SU-DHL-6 (cell line): ENCODE measurements at regions not wholly inside any gene's neighbourhood (a gene's known extent, or its start where the extent isn't known, plus 50 kb on each side); places are given as distances from the start of the nearest gene placed in this dataset.

Experiments used
- H2AFZ ChIP-seq: fragments of 200-600 bp; sonication (generic); 2 replicates; pipeline ENCODE4 v1.6.1; 2014; ENCODE audit warnings: low read depth, mild to moderate bottlenecking, moderate library complexity, mixed read lengths, antibody characterized with exemption, low read length; ENCODE audit not compliant: severe bottlenecking
- H3F3A ChIP-seq: fragments of 200-600 bp; shearing (Covaris generic); 2 replicates; pipeline ENCODE4 v1.6.0; 2016; ENCODE audit warnings: antibody characterized with exemption, mild to moderate bottlenecking; ENCODE audit not compliant: insufficient read depth
- H3K27ac ChIP-seq: fragments of 200-600 bp; sonication (generic); 2 replicates; pipeline ENCODE4 v1.5.1; 2016; ENCODE audit warnings: low read depth, mild to moderate bottlenecking, low read length, moderate library complexity, mixed read lengths
- H3K27me3 ChIP-seq: fragments of 200-600 bp; sonication (generic), shearing (Covaris generic); 2 replicates; pipeline ENCODE4 v1.6.0; 2014; ENCODE audit warnings: mild to moderate bottlenecking, low read length
- H3K36me3 ChIP-seq: fragments of 200-600 bp; sonication (generic); 2 replicates; pipeline ENCODE4 v1.6.1; 2014; ENCODE audit warnings: mild to moderate bottlenecking, low read length, mixed read lengths
- H3K4me2 ChIP-seq: fragments of 300-600, 200-600 bp; shearing (Covaris generic), sonication (generic); 2 replicates; pipeline ENCODE4 v1.6.0; 2014; ENCODE audit warnings: low read length, low read depth, mild to moderate bottlenecking; ENCODE audit not compliant: poor library complexity, severe bottlenecking
- H3K4me3 ChIP-seq: fragments of 200-600 bp; sonication (generic); 2 replicates; pipeline ENCODE4 v1.5.1; 2014; ENCODE audit warnings: antibody characterized with exemption, low read length, mild to moderate bottlenecking, mixed read lengths; ENCODE audit not compliant: insufficient read depth, poor library complexity, severe bottlenecking
- H3K79me2 ChIP-seq: fragments of 200-600 bp; sonication (generic); 2 replicates; pipeline ENCODE4 v1.6.1; 2014; ENCODE audit warnings: mild to moderate bottlenecking, low read length, moderate library complexity; ENCODE audit not compliant: insufficient read depth
- H3K9ac ChIP-seq: fragments of 200-600 bp; sonication (generic); 2 replicates; pipeline ENCODE4 v1.7.0; 2014; ENCODE audit warnings: mild to moderate bottlenecking, low read length
- H3K9me2 ChIP-seq: fragments of 200-600 bp; sonication (generic); replicated peaks from 2 replicates; pipeline ENCODE4 v1.6.1; 2014; ENCODE audit warnings: low read length; ENCODE audit not compliant: insufficient read depth
- H3K9me3 ChIP-seq: fragments of 200-600 bp; sonication (generic); 2 replicates; pipeline ENCODE4 v1.6.1; 2014; ENCODE audit warnings: low read length, mixed read lengths; ENCODE audit not compliant: insufficient read depth
- H4K20me1 ChIP-seq: fragments of 200-600 bp; sonication (generic); 2 replicates; pipeline ENCODE4 v1.6.1; 2014; ENCODE audit warnings: low read depth, mild to moderate bottlenecking, antibody characterized with exemption, low read length, moderate library complexity, mixed read lengths
- CTCF ChIP-seq: fragments of 200-600 bp; sonication (generic); IDR thresholded peaks from one replicate; pipeline ENCODE4 v1.5.1; 2017; ENCODE audit warnings: antibody characterized with exemption, mild to moderate bottlenecking, low read length, moderate library complexity; ENCODE audit not compliant: insufficient read depth, poor library complexity, severe bottlenecking
- EZH2phosphoT487 ChIP-seq: fragments of 200-600 bp; sonication (generic), shearing (Covaris generic); conservative IDR thresholded peaks from 2 replicates; pipeline ENCODE4 v1.6.1; 2018; ENCODE audit warnings: mild to moderate bottlenecking, antibody characterized with exemption, low read length, moderate library complexity, mixed read lengths

- H3K79me2 ChIP-seq = no peaks in the 10 kb centered on the region
- no peak overlapping the region for H3K27ac ChIP-seq
- no peak overlapping the region for H3K4me3 ChIP-seq
- no peaks in the 10 kb centered on the region for H4K20me1 ChIP-seq
- no peak overlapping the region for H3K4me2 ChIP-seq
- H3F3A ChIP-seq = no peaks in the 10 kb centered on the region
- TF ChIP-seq CTCF (no peak), EZH2phosphoT487 (no peak)
- no peaks in the 10 kb centered on the region for H3K9me2 ChIP-seq
- no peaks in the 10 kb centered on the region for H3K9me3 ChIP-seq
- H3K27me3 ChIP-seq = no peaks in the 10 kb centered on the region
- H2AFZ ChIP-seq = no peak overlapping the region
- H3K36me3 ChIP-seq = no peaks in the 10 kb centered on the region
- H3K9ac ChIP-seq = no peak overlapping the region
Measured at GRCh38 chr2:122213312-122213711, 457.9 kb downstream of the TSN start.

DNA sequence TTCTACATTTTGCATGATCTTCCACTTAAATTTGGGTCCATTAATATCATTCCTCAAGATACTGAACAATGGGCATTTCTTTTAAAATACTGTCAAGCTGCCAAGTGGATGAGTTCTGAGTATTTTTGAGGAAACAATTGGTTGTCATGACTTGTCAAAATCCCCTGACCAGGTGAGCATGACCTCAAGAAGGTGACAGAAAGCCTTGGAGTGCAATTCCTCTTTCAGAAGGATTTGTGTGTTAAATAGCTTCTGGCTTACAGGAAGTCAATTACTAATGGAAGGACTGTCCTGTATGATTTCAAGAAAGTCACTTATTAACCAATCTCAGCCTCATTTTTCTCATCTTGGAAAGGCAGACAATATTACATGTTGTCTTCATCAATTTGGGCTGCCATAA, 460.6 kb downstream of the TSN start:
- Histone ChIP-seq H3K9me2 (no peaks in the 10 kb centered on the region), H3K4me3 (no peak overlapping the region), H3K9ac (no peak overlapping the region), H3K79me2 (no peaks in the 10 kb centered on the region), H2AFZ (no peak overlapping the region), H3K27ac (no peak overlapping the region), H3K36me3 (no peaks in the 10 kb centered on the region), H3F3A (no peaks in the 10 kb centered on the region), H3K4me2 (no peak overlapping the region), H3K9me3 (no peaks in the 10 kb centered on the region), H4K20me1 (no peaks in the 10 kb centered on the region), H3K27me3 (no peaks in the 10 kb centered on the region)
- TF ChIP-seq EZH2phosphoT487 (no peak), CTCF (no peak)

DNA sequence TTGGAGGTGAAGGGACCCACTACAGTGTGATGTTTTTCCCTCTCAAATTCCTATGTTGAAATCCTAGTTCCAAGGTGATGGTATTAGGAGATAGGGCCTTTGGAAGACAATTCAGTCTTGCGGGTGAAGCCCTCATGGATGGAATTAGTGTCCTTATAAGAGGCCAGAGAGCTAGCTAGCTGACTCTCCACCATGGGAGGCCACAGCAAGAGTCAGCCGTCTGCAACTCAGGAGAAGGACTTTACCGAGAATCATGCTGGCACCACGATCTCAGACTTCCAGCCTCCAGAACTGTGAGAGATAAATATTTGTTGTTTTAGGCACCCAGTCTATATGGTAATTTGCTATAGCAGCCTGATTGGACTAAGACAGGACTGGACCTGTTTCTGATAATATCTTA, 461.4 kb downstream of the TSN start:
- no peak overlapping the region for H3K4me2 ChIP-seq

More for the DNA sequence above, 461.4 kb downstream of the TSN start:
- H3K36me3 ChIP-seq = no peaks in the 10 kb centered on the region
- no peaks in the 10 kb centered on the region for H4K20me1 ChIP-seq
- H3K79me2 ChIP-seq = no peaks in the 10 kb centered on the region
- H2AFZ ChIP-seq = no peak overlapping the region
- no peak overlapping the region for H3K27ac ChIP-seq
- no peaks in the 10 kb centered on the region for H3K9me2 ChIP-seq
- H3K9me3 ChIP-seq = no peaks in the 10 kb centered on the region
- no peak overlapping the region for H3K4me3 ChIP-seq
- H3F3A ChIP-seq = no peaks in the 10 kb centered on the region
- H3K9ac ChIP-seq = no peak overlapping the region
- TF ChIP-seq EZH2phosphoT487 = no peak
- TF ChIP-seq CTCF = no peak
- H3K27me3 ChIP-seq = no peaks in the 10 kb centered on the region
